ENCODE measurements at regions not wholly inside any gene's neighbourhood (a gene's known extent, or its start where the extent isn't known, plus 50 kb on each side); places are given as distances from the start of the nearest gene placed in this dataset.

DNA sequence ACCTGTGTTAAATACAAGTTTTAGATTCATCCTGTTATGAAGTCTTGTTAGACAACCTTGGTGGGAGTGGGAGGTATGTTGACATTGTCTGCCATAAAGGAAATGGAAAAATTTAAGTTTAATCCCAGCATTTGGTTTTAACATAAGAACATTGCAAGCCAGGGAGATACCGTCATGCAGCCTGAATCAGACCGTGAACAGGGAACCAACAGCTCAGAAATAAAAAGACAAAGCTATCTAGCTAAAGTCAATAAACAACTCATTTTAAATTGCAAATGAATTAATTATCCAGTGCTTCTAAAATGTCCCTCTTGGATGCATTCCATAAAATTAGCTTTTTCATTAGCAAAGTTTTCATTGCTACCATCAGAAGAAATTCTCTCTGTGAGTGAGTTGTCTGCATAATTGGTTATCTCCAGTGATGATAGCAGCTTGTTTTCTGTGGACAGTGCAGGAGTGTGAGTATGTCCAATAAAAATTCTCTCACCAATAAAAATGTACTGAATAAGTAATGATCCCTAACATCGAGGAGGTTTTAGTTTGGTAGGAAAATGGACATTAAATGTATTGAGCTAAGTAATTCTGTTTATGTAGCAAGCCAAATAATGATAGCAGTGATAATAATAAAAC, 170.6 kb upstream of the TMTC4 start:
- TF ChIP-seq BCL6 (CRISPR knock-in tag; IDR thresholded peaks at IDR 0.05) = no peak
- TF ChIP-seq TCF7L2 (IDR thresholded peaks at IDR 0.05; ENCODE audit: low read depth, low read length) = no peak
- no peak for TF ChIP-seq HMG20A (CRISPR knock-in tag; conservative IDR thresholded peaks at IDR 0.05)
- no peak for TF ChIP-seq CBX8 (IDR thresholded peaks at IDR 0.05; ENCODE audit: borderline replicate concordance, extremely low read depth, low read depth, low read length, poor library complexity, severe bottlenecking)
- TF ChIP-seq, protein P1, sequence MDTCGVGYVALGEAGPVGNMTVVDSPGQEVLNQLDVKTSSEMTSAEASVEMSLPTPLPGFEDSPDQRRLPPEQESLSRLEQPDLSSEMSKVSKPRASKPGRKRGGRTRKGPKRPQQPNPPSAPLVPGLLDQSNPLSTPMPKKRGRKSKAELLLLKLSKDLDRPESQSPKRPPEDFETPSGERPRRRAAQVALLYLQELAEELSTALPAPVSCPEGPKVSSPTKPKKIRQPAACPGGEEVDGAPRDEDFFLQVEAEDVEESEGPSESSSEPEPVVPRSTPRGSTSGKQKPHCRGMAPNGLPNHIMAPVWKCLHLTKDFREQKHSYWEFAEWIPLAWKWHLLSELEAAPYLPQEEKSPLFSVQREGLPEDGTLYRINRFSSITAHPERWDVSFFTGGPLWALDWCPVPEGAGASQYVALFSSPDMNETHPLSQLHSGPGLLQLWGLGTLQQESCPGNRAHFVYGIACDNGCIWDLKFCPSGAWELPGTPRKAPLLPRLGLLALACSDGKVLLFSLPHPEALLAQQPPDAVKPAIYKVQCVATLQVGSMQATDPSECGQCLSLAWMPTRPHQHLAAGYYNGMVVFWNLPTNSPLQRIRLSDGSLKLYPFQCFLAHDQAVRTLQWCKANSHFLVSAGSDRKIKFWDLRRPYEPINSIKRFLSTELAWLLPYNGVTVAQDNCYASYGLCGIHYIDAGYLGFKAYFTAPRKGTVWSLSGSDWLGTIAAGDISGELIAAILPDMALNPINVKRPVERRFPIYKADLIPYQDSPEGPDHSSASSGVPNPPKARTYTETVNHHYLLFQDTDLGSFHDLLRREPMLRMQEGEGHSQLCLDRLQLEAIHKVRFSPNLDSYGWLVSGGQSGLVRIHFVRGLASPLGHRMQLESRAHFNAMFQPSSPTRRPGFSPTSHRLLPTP (IDR thresholded peaks at IDR 0.05; ENCODE audit: borderline replicate concordance, extremely low read depth, insufficient read length) = no peak
- no peak for TF ChIP-seq RB1 (IDR thresholded peaks at IDR 0.05; ENCODE audit: low read depth)
- TF ChIP-seq, protein P2, sequence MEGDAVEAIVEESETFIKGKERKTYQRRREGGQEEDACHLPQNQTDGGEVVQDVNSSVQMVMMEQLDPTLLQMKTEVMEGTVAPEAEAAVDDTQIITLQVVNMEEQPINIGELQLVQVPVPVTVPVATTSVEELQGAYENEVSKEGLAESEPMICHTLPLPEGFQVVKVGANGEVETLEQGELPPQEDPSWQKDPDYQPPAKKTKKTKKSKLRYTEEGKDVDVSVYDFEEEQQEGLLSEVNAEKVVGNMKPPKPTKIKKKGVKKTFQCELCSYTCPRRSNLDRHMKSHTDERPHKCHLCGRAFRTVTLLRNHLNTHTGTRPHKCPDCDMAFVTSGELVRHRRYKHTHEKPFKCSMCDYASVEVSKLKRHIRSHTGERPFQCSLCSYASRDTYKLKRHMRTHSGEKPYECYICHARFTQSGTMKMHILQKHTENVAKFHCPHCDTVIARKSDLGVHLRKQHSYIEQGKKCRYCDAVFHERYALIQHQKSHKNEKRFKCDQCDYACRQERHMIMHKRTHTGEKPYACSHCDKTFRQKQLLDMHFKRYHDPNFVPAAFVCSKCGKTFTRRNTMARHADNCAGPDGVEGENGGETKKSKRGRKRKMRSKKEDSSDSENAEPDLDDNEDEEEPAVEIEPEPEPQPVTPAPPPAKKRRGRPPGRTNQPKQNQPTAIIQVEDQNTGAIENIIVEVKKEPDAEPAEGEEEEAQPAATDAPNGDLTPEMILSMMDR (IDR thresholded peaks at IDR 0.05 in 2 of 3, conservative IDR thresholded peaks at IDR 0.05 in 1 of 3; ENCODE audit: insufficient read depth in 2 of 3, low read depth in 1 of 3, low read length in 3 of 3) = no peak
- TF ChIP-seq CHD1 (IDR thresholded peaks at IDR 0.05; ENCODE audit: low read length) = no peak
- TF ChIP-seq, protein P3, sequence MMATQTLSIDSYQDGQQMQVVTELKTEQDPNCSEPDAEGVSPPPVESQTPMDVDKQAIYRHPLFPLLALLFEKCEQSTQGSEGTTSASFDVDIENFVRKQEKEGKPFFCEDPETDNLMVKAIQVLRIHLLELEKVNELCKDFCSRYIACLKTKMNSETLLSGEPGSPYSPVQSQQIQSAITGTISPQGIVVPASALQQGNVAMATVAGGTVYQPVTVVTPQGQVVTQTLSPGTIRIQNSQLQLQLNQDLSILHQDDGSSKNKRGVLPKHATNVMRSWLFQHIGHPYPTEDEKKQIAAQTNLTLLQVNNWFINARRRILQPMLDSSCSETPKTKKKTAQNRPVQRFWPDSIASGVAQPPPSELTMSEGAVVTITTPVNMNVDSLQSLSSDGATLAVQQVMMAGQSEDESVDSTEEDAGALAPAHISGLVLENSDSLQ (IDR thresholded peaks at IDR 0.05) = no peak
- TF ChIP-seq NR4A1 (CRISPR knock-in tag; IDR thresholded peaks at IDR 0.05) = no peak
- no peak for TF ChIP-seq NR4A1 (tag; IDR thresholded peaks at IDR 0.05)
- TF ChIP-seq SUPT5H (IDR thresholded peaks at IDR 0.05) = no peak
